Thyroid gland (tissue), 4 donors: ENCODE measurements at regions not wholly inside any gene's neighbourhood (a gene's known extent, or its start where the extent isn't known, plus 50 kb on each side); places are given as distances from the start of the nearest gene placed in this dataset.

Experiments used
- POLR2A ChIP-seq, 2 donors: fragments of 450-650 bp; IDR thresholded peaks; one replicate each; pipeline ENCODE4 v1.6.1; 2017; ENCODE audit warnings: antibody characterized with exemption in 2 of 2, mild to moderate bottlenecking in 2 of 2, moderate library complexity in 1 of 2
- TF ChIP-seq, protein P1 (sequence below), 6 experiments: fragments of 200-600 bp in 3 of 6; fragments of 450-650 bp in 3 of 6; sonication (generic) in 3 of 6; IDR thresholded peaks; one replicate each; pipeline ENCODE4 v1.5.1; 2016 to 2019; ENCODE audit warnings: antibody characterized with exemption in 6 of 6, mild to moderate bottlenecking in 2 of 6, inconsistent platforms in 1 of 6, moderate library complexity in 1 of 6

DNA sequence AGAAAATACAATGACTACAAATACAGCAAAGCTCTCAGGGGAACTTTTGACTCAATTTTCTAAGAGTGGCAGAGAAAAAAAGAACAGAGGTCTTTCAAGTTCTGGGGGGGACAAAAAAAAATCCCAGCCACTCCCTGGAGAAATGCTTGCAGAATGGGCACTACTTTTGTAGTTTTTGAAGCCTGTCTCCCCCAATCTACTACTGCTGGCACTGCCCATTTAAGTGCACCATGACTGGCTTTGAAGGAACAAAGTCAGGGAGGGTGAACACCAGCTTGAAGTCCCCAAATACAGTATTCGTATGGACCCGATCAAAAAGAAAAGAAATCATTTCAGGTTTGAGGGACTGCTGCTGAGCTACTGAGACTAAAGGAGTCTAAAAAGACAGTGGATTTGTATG, 1824.4 kb downstream of the ARAP2 start:
- TF ChIP-seq, protein P1, sequence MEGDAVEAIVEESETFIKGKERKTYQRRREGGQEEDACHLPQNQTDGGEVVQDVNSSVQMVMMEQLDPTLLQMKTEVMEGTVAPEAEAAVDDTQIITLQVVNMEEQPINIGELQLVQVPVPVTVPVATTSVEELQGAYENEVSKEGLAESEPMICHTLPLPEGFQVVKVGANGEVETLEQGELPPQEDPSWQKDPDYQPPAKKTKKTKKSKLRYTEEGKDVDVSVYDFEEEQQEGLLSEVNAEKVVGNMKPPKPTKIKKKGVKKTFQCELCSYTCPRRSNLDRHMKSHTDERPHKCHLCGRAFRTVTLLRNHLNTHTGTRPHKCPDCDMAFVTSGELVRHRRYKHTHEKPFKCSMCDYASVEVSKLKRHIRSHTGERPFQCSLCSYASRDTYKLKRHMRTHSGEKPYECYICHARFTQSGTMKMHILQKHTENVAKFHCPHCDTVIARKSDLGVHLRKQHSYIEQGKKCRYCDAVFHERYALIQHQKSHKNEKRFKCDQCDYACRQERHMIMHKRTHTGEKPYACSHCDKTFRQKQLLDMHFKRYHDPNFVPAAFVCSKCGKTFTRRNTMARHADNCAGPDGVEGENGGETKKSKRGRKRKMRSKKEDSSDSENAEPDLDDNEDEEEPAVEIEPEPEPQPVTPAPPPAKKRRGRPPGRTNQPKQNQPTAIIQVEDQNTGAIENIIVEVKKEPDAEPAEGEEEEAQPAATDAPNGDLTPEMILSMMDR (IDR thresholded peaks at IDR 0.05), result no peak
- TF ChIP-seq POLR2A (IDR thresholded peaks at IDR 0.05), result no peak
